ENCODE measurements at regions not wholly inside any gene's neighbourhood (a gene's known extent, or its start where the extent isn't known, plus 50 kb on each side); places are given as distances from the start of the nearest gene placed in this dataset.

- Histone ChIP-seq H3K27me3 (ENCODE audit: control insufficient read depth in 1 of 2, insufficient read depth in 2 of 2, low read length in 2 of 2) (no peaks in the 10 kb centered on the region), H3K4me1 (ENCODE audit: control insufficient read depth, insufficient read depth, low read length) (no peaks in the 10 kb centered on the region), H3K36me3 (ENCODE audit: control insufficient read depth in 2 of 2, insufficient read depth in 2 of 2, low read length in 2 of 2) (no peaks in the 10 kb centered on the region), H3K9ac (ENCODE audit: low read length in 2 of 2) (no peak overlapping the region), H3K9me3 (ENCODE audit: control insufficient read depth in 2 of 2, low read length in 2 of 2) (no peaks in the 10 kb centered on the region), H3K27ac (ENCODE audit: low read length) (no peak overlapping the region), H3K4me3 (ENCODE audit: low read length in 2 of 2) (no peak overlapping the region)
Observed at GRCh38 chr4:100244347-100244746, 54.1 kb upstream of the DDIT4L start.

Measured in stomach smooth muscle (tissue), 2 donors.